ENCODE measurements at regions not wholly inside any gene's neighbourhood (a gene's known extent, or its start where the extent isn't known, plus 50 kb on each side); places are given as distances from the start of the nearest gene placed in this dataset.

DNA sequence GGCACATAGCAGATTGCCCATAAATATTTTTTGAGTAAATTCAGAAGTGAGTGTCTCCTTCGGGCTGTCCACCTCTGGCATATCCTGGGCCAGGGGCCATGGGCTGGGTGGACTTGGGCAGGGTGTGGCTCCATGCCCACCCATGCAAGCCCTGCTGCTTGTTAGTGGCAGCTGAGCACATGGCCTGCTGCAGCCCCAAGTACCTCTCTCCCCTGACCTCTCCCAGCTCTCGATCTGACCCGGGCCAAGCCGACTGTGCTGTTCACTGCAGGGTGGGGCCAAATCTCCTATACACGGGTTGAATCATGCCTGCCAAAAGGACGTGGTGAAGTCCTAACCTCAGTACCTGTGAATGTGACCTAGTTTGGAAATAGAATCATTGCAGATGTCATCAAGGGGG lies 132.5 kb upstream of the C1orf174 start:
- no peak for TF ChIP-seq CTCF (IDR thresholded peaks at IDR 0.05)
- no peak for TF ChIP-seq POLR2A (IDR thresholded peaks at IDR 0.05)
- 55 to 76% methylated on average over 6 of the region's 6 CpGs for WGBS, 2 donors
- no peak overlapping the region for H3K4me3 ChIP-seq (ENCODE audit: low read depth, poor library complexity, severe bottlenecking)
- DNase-seq (ENCODE audit: low spot score in 2 of 2), result no peak
- intact Hi-C loops (cut with DNase I; ENCODE audit: low total_unique reads), result no loop called here

DNA sequence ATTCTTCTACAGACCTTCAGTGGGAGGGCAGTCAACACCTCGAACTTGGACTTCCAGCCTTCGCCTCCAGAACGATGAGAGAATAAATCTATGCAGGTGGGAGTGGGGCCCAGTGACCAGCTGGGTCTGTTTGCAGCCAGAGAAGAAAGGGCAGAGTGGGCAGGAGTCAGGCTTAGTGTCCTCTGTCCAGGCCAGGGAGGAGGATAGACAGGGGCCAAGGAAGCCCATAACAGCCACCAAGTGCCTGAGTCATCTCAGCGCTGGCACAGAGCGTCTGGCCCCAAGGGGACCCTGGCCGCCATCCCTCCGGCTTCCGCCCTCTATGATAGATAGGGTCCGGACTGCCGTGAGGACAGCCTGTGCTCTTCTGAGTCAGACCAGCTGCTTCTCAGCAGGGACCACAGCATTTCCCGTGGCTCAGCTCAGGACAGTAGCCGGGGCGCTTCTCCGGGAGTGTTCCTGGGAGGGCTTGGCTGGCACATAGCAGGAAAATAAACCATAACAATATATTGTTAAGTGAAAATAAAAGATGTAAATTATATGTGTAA lies 133.1 kb upstream of the C1orf174 start:
- DNase-seq (ENCODE audit: low spot score in 2 of 2), result no peak
- WGBS, 2 donors, result 77 to 81% methylated on average over 9 to 14 of the region's 14 CpGs
- intact Hi-C loops (cut with DNase I; ENCODE audit: low total_unique reads), result no loop called here
- no peak overlapping the region for H3K4me3 ChIP-seq (ENCODE audit: low read depth, poor library complexity, severe bottlenecking)
- TF ChIP-seq POLR2A (IDR thresholded peaks at IDR 0.05), result no peak
- no peak for TF ChIP-seq CTCF (IDR thresholded peaks at IDR 0.05)

GRCh38 chr1:4033713-4034112 lies 133.6 kb upstream of the C1orf174 start:
- WGBS, 2 donors, result 57% methylated on average over 8 of the region's 8 CpGs
- no peak overlapping the region for H3K4me3 ChIP-seq (ENCODE audit: low read depth, poor library complexity, severe bottlenecking)
- intact Hi-C loops (cut with DNase I; ENCODE audit: low total_unique reads), result no loop called here
- DNase-seq (ENCODE audit: low spot score in 2 of 2), result no peak
- TF ChIP-seq POLR2A (IDR thresholded peaks at IDR 0.05) (no peak), CTCF (IDR thresholded peaks at IDR 0.05) (no peak)

DNA sequence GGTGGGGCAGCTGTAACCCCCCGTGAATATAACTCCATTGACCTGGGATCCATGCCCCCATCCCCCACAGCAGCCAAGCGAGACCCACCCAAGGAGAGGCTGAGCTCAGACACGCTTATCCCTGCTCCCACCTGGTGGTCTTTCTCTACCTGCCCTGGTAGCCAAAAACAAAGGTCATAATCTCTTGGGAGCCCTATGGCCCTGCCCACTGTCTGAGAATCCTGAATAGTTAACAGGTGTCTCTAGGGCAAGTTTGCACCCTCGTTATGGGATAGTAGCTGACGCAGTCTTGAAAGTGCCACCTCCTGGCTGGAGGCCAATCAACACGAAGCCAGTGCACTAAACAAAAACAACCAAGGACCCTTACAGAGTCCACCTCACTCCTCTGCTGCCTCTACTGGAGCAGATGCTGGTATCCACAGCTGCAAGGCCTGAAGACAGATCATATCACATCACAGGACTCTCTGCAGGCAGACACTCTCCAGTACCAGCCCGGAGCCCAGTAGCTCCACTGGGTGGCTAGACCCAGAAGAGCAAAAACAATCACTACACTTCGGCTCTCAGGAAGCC lies 134.3 kb upstream of the C1orf174 start:
- intact Hi-C loops (cut with DNase I; ENCODE audit: low total_unique reads), result no loop called here
- H3K4me3 ChIP-seq (ENCODE audit: low read depth, poor library complexity, severe bottlenecking), result no peak overlapping the region
- no peak for DNase-seq (ENCODE audit: low spot score in 2 of 2)
- 64 to 74% methylated on average over 8 of the region's 8 CpGs for WGBS, 2 donors
- TF ChIP-seq POLR2A (IDR thresholded peaks at IDR 0.05), result no peak

DNA sequence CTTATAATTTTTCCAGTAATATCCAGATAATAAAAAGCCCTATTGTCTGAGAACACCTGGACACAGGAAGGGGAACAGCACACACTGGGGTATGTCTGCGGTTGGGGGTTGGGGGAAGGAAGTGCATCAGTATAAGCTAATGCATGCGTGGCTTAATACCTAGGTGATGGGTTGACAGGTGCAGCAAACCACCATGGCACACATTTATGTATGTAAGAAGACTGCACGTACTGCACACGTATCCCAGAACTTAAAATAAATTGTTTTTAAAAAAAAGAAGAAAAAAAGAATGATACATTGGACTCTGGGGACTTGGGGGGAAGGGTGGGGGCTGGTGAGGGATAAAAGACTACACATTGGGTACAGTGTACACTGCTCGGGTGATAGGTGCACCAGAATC lies 144.9 kb upstream of the C1orf174 start:
- intact Hi-C loops (cut with DNase I; ENCODE audit: low total_unique reads), result no loop called here
- 67 to 77% methylated on average over 5 of the region's 5 CpGs for WGBS, 2 donors
- no peak for DNase-seq (ENCODE audit: low spot score in 2 of 2)
- TF ChIP-seq POLR2A (IDR thresholded peaks at IDR 0.05) (no peak), CTCF (IDR thresholded peaks at IDR 0.05) (no peak)
- H3K4me3 ChIP-seq (ENCODE audit: low read depth, poor library complexity, severe bottlenecking), result no peak overlapping the region

- intact Hi-C loops (cut with DNase I; ENCODE audit: low total_unique reads), result no loop called here
- peak in 1 of 2 donors; percentile 53 for DNase-seq (ENCODE audit: low spot score in 2 of 2)
- no peak for TF ChIP-seq POLR2A (IDR thresholded peaks at IDR 0.05)
- TF ChIP-seq CTCF (IDR thresholded peaks at IDR 0.05), result no peak
- no peak overlapping the region for H3K4me3 ChIP-seq (ENCODE audit: low read depth, poor library complexity, severe bottlenecking)
- WGBS, 2 donors, result 76 to 80% methylated on average over 5 of the region's 5 CpGs
Measured at GRCh38 chr1:4045397-4046010, 145.4 kb upstream of the C1orf174 start.
